Gastroesophageal sphincter (tissue), 3 donors: ENCODE measurements at regions not wholly inside any gene's neighbourhood (a gene's known extent, or its start where the extent isn't known, plus 50 kb on each side); places are given as distances from the start of the nearest gene placed in this dataset.

Experiments
- EP300 ChIP-seq: sonication (generic); formaldehyde crosslinking; IDR thresholded peaks from one replicate; pipeline ENCODE4 v1.6.1; 2017; ENCODE audit warnings: antibody characterized with exemption, mild to moderate bottlenecking
- POLR2A ChIP-seq, 2 donors: fragments of 450-650 bp; IDR thresholded peaks; one replicate each; pipeline ENCODE4 v1.6.1; 2017; ENCODE audit warnings: antibody characterized with exemption in 2 of 2, mild to moderate bottlenecking in 2 of 2, moderate library complexity in 1 of 2
- POLR2AphosphoS5 ChIP-seq: sonication (generic); formaldehyde crosslinking; IDR thresholded peaks from one replicate; pipeline ENCODE4 v1.6.1; 2017; ENCODE audit warnings: antibody characterized with exemption
- TF ChIP-seq, protein P1 (sequence below), 4 experiments: fragments of 200-600 bp in 2 of 4; fragments of 450-650 bp in 2 of 4; sonication (generic) in 1 of 4; IDR thresholded peaks; one replicate each; pipeline ENCODE4 v1.5.1; 2017 to 2019; ENCODE audit warnings: antibody characterized with exemption in 4 of 4, mild to moderate bottlenecking in 2 of 4, moderate library complexity in 2 of 4

DNA sequence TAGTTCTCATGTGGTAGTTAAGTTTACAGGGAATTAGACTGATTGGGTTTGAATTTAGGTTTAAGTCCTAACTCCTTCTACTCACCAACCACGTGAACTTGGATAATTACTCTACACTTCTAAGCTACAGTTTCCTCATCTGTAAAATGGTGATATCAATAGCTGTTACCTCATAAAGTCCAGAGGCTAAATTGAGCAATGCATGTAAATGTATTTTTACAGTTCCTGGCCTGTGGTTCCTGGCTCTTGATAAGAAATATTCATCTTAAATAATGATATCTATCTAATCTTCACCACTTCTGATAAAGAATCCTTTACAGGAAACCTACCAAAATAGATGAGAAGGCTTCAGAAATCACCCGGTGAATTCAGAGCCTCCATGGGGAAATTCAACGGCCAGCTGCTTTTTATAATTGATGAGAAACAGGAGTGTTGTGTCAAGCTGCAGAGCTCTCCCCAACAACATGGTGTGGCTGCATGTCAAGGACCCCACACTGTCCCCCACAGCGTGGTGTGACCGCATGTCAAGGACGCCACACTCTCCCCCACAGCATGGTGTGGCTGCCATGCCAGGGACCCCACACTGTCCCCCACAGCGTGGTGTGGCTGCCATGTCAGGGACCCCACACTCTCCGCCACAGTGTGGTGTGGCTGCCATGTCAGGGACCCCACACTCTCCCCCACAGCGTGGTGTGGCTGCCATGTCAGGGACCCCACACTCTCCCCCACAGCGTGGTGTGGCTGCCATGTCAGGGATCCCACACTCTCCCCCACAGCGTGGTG is 80.8 kb upstream of the PEX5L start:
- TF ChIP-seq, protein P1, sequence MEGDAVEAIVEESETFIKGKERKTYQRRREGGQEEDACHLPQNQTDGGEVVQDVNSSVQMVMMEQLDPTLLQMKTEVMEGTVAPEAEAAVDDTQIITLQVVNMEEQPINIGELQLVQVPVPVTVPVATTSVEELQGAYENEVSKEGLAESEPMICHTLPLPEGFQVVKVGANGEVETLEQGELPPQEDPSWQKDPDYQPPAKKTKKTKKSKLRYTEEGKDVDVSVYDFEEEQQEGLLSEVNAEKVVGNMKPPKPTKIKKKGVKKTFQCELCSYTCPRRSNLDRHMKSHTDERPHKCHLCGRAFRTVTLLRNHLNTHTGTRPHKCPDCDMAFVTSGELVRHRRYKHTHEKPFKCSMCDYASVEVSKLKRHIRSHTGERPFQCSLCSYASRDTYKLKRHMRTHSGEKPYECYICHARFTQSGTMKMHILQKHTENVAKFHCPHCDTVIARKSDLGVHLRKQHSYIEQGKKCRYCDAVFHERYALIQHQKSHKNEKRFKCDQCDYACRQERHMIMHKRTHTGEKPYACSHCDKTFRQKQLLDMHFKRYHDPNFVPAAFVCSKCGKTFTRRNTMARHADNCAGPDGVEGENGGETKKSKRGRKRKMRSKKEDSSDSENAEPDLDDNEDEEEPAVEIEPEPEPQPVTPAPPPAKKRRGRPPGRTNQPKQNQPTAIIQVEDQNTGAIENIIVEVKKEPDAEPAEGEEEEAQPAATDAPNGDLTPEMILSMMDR (IDR thresholded peaks at IDR 0.05) = no peak
- TF ChIP-seq POLR2AphosphoS5 (no peak), POLR2A (IDR thresholded peaks at IDR 0.05) (no peak), EP300 (no peak)
